WTC11 (cell line): ENCODE measurements at regions not wholly inside any gene's neighbourhood (a gene's known extent, or its start where the extent isn't known, plus 50 kb on each side); places are given as distances from the start of the nearest gene placed in this dataset.

Experiments used
- ATAC-seq: fragments of 200-7000 bp; cut with Tn5 transposase; 2 replicates; pipeline ENCODE4 v1.10.0; 2021; ENCODE audit warnings: mild to moderate bottlenecking, moderate library complexity
- CTCF ChIA-PET: fragments of 300-600 bp; sonication (Branson Sonifier 250); formaldehyde crosslinking; loops from one replicate; lab custom pipeline; 2021; ENCODE audit warnings: antibody characterized with exemption; lab: Charles Lee
- POLR2A ChIA-PET: fragments of 350-600 bp; sonication (Branson Sonifier 250); formaldehyde crosslinking; loops from one replicate; lab custom pipeline; 2021; ENCODE audit warnings: antibody characterized with exemption; lab: Charles Lee
- DNase-seq: peaks from one replicate; pipeline ENCODE4 v3.0.0; 2021; ENCODE audit warnings: low spot score
- H3K27ac Mint-ChIP-seq: 2 replicates; pipeline ENCODE4 v1.8.0; 2021; ENCODE audit warnings: mixed read lengths
- H3K27me3 Mint-ChIP-seq: 2 replicates; pipeline ENCODE4 v1.8.0; 2021; ENCODE audit warnings: low read depth, mild to moderate bottlenecking, moderate library complexity, mixed read lengths
- H3K36me3 Mint-ChIP-seq: 2 replicates; pipeline ENCODE4 v1.8.0; 2021; ENCODE audit warnings: mixed read lengths
- H3K4me1 Mint-ChIP-seq: 2 replicates; pipeline ENCODE4 v1.8.0; 2022; ENCODE audit warnings: mixed read lengths
- H3K4me3 Mint-ChIP-seq: 2 replicates; pipeline ENCODE4 v1.8.0; 2021; ENCODE audit warnings: mild to moderate bottlenecking, moderate library complexity, mixed read lengths
- H3K9me3 Mint-ChIP-seq: 2 replicates; pipeline ENCODE4 v1.8.0; 2021; ENCODE audit warnings: mixed read lengths
- E2F4 ChIP-seq: sonication (generic); formaldehyde crosslinking; IDR thresholded peaks from 2 replicates; pipeline ENCODE4 v1.8.1; 2022; ENCODE audit warnings: low read depth, mild to moderate bottlenecking, moderate library complexity, missing genetic modification reagents, borderline replicate concordance
- ERG ChIP-seq: fragments of 250-450 bp; sonication (Bioruptor Pico); IDR thresholded peaks from 2 replicates; pipeline ENCODE4 v1.8.0; 2021; ENCODE audit warnings: mild to moderate bottlenecking
- FOXJ3 ChIP-seq: sonication (generic); formaldehyde crosslinking; IDR thresholded peaks from 2 replicates; pipeline ENCODE4 v1.9.0; 2021; ENCODE audit warnings: missing genetic modification reagents, mild to moderate bottlenecking, borderline replicate concordance
- GRHL2 ChIP-seq: fragments of 250-450 bp; sonication (Bioruptor Pico); IDR thresholded peaks from 2 replicates; pipeline ENCODE4 v1.8.0; 2022; ENCODE audit warnings: mild to moderate bottlenecking, moderate library complexity; ENCODE audit not compliant: insufficient replicate concordance, severe bottlenecking
- IRF2 ChIP-seq: sonication (generic); formaldehyde crosslinking; IDR thresholded peaks from 2 replicates; pipeline ENCODE4 v1.8.0; 2022; ENCODE audit warnings: low read depth, missing genetic modification reagents, borderline replicate concordance
- NFATC4 ChIP-seq: fragments of 250-450 bp; sonication (Bioruptor Pico); IDR thresholded peaks from 2 replicates; pipeline ENCODE4 v1.9.0; 2021; ENCODE audit warnings: mild to moderate bottlenecking
- NFYB ChIP-seq: sonication (generic); formaldehyde crosslinking; conservative IDR thresholded peaks from 2 replicates; pipeline ENCODE4 v1.8.0; 2022; ENCODE audit warnings: low read depth, missing genetic modification reagents
- NR1H2 ChIP-seq: sonication (generic); formaldehyde crosslinking; IDR thresholded peaks from 2 replicates; pipeline ENCODE4 v1.9.0; 2021; ENCODE audit warnings: mild to moderate bottlenecking, moderate library complexity, missing genetic modification reagents
- OVOL2 ChIP-seq: fragments of 250-450 bp; sonication (Bioruptor Pico); IDR thresholded peaks from 2 replicates; pipeline ENCODE4 v1.9.0; 2021; ENCODE audit warnings: mild to moderate bottlenecking, borderline replicate concordance
- PRDM15 ChIP-seq: sonication (generic); formaldehyde crosslinking; IDR thresholded peaks from 2 replicates; pipeline ENCODE4 v1.8.0; 2022; ENCODE audit warnings: missing genetic modification reagents
- PRRX2 ChIP-seq: fragments of 250-450 bp; sonication (Bioruptor Pico); IDR thresholded peaks from 2 replicates; pipeline ENCODE4 v1.8.0; 2021; ENCODE audit warnings: mild to moderate bottlenecking
- RORB ChIP-seq: fragments of 250-450 bp; sonication (Bioruptor Pico); IDR thresholded peaks from 2 replicates; pipeline ENCODE4 v1.9.0; 2021; ENCODE audit warnings: mild to moderate bottlenecking
- SMAD4 ChIP-seq: sonication (generic); formaldehyde crosslinking; IDR thresholded peaks from 2 replicates; pipeline ENCODE4 v1.8.0; 2022; ENCODE audit warnings: mild to moderate bottlenecking, missing genetic modification reagents
- ZNF121 ChIP-seq: sonication (generic); formaldehyde crosslinking; IDR thresholded peaks from 2 replicates; pipeline ENCODE4 v1.8.0; 2023; ENCODE audit warnings: missing genetic modification reagents
- ZNF138 ChIP-seq: sonication (generic); formaldehyde crosslinking; conservative IDR thresholded peaks from 2 replicates; pipeline ENCODE4 v1.8.1; 2022; ENCODE audit warnings: mild to moderate bottlenecking, moderate library complexity, missing genetic modification reagents
- ZNF317 ChIP-seq: sonication (generic); formaldehyde crosslinking; IDR thresholded peaks from 2 replicates; pipeline ENCODE4 v1.8.1; 2023; ENCODE audit warnings: low read depth, mild to moderate bottlenecking, moderate library complexity, missing genetic modification reagents, borderline replicate concordance
- ZNF396 ChIP-seq: fragments of 250-450 bp; sonication (Bioruptor Pico); IDR thresholded peaks from 2 replicates; pipeline ENCODE4 v1.8.0; 2021; ENCODE audit warnings: mild to moderate bottlenecking, moderate library complexity, borderline replicate concordance
- ZNF423 ChIP-seq: fragments of 250-450 bp; sonication (Bioruptor Pico); IDR thresholded peaks from 2 replicates; pipeline ENCODE4 v2.1.2; 2022; ENCODE audit warnings: mild to moderate bottlenecking, moderate library complexity
- TF ChIP-seq, protein P1 (sequence below): sonication (generic); formaldehyde crosslinking; IDR thresholded peaks from 2 replicates; pipeline ENCODE4 v1.8.1; 2022; ENCODE audit warnings: mild to moderate bottlenecking, moderate library complexity, missing genetic modification reagents
- TF ChIP-seq, protein P2 (sequence below): fragments of 250-450 bp; sonication (Bioruptor Pico); IDR thresholded peaks from 2 replicates; pipeline ENCODE4 v1.9.0; 2021; ENCODE audit warnings: mild to moderate bottlenecking

GRCh38 chr4:31427691-31428090 lies 707.5 kb downstream of the PCDH7 start:
- no peaks in the 10 kb centered on the region for H3K36me3 Mint-ChIP-seq
- ChIA-PET POLR2A (no interaction called here), CTCF (no interaction called here)
- H3K9me3 Mint-ChIP-seq: no peaks in the 10 kb centered on the region
- no peaks in the 10 kb centered on the region for H3K27me3 Mint-ChIP-seq
- ATAC-seq: no peak
- no peak for TF ChIP-seq ZNF138 (CRISPR knock-in tag)
- no peak for TF ChIP-seq ERG
- no peak for TF ChIP-seq E2F4 (CRISPR knock-in tag)
- no peak for TF ChIP-seq ZNF423 (CRISPR knock-in tag)
- TF ChIP-seq ZNF317: no peak
- no peak for TF ChIP-seq GRHL2
- TF ChIP-seq NR1H2 (CRISPR knock-in tag): no peak
- no peak for TF ChIP-seq PRDM15 (CRISPR knock-in tag)
- TF ChIP-seq, protein P1, sequence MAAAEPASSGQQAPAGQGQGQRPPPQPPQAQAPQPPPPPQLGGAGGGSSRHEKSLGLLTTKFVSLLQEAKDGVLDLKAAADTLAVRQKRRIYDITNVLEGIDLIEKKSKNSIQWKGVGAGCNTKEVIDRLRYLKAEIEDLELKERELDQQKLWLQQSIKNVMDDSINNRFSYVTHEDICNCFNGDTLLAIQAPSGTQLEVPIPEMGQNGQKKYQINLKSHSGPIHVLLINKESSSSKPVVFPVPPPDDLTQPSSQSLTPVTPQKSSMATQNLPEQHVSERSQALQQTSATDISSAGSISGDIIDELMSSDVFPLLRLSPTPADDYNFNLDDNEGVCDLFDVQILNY (CRISPR knock-in tag): no peak
- no peak for TF ChIP-seq ZNF396 (CRISPR knock-in tag)
- no peak for TF ChIP-seq OVOL2 (CRISPR knock-in tag)
- TF ChIP-seq NFATC4 (CRISPR knock-in tag): no peak
- TF ChIP-seq, all 79 proteins: peak for 0
- Mint-ChIP-seq H3K27ac (no peak overlapping the region), H3K4me3 (no peak overlapping the region), H3K4me1 (no peaks in the 10 kb centered on the region)
- DNase-seq: no peak

- POLR2A ChIA-PET: no interaction called here
- TF ChIP-seq RORB (CRISPR knock-in tag) (no peak), ZNF121 (CRISPR knock-in tag) (peak; percentile 63; the same call in 1 of the 2 replicates), FOXJ3 (no peak), ERG (0 out of 2 replicates have a peak, but pooled peaks have one; percentile 35), PRRX2 (CRISPR knock-in tag) (no peak), SMAD4 (CRISPR knock-in tag) (no peak), NFYB (CRISPR knock-in tag) (no peak), IRF2 (CRISPR knock-in tag) (no peak)
- TF ChIP-seq, protein P2, sequence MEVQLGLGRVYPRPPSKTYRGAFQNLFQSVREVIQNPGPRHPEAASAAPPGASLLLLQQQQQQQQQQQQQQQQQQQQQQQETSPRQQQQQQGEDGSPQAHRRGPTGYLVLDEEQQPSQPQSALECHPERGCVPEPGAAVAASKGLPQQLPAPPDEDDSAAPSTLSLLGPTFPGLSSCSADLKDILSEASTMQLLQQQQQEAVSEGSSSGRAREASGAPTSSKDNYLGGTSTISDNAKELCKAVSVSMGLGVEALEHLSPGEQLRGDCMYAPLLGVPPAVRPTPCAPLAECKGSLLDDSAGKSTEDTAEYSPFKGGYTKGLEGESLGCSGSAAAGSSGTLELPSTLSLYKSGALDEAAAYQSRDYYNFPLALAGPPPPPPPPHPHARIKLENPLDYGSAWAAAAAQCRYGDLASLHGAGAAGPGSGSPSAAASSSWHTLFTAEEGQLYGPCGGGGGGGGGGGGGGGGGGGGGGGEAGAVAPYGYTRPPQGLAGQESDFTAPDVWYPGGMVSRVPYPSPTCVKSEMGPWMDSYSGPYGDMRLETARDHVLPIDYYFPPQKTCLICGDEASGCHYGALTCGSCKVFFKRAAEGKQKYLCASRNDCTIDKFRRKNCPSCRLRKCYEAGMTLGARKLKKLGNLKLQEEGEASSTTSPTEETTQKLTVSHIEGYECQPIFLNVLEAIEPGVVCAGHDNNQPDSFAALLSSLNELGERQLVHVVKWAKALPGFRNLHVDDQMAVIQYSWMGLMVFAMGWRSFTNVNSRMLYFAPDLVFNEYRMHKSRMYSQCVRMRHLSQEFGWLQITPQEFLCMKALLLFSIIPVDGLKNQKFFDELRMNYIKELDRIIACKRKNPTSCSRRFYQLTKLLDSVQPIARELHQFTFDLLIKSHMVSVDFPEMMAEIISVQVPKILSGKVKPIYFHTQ: no peak
- ATAC-seq: peak; percentile 69
- Mint-ChIP-seq H3K4me1 (peaks cover 5% of the 10 kb centered on the region), H3K27me3 (no peaks in the 10 kb centered on the region), H3K9me3 (no peaks in the 10 kb centered on the region), H3K27ac (no peak overlapping the region), H3K4me3 (no peak overlapping the region), H3K36me3 (no peaks in the 10 kb centered on the region)
- CTCF ChIA-PET: no interaction called here
- DNase-seq: peak; percentile 53
Measured at GRCh38 chr4:31442236-31442635, 722.1 kb downstream of the PCDH7 start.
